PC-9 (cell line): ENCODE measurements at regions not wholly inside any gene's neighbourhood (a gene's known extent, or its start where the extent isn't known, plus 50 kb on each side); places are given as distances from the start of the nearest gene placed in this dataset.
A peak's percentile ranks its signal among the peaks of the same experiment; 100 is the strongest.

Experiments
- BruUV-seq: library from RNA; stranded (reverse); fragments of 400-500 nt; replicated peaks from 2 replicates; lab custom pipeline; 2021; lab: Mats Ljungman, UMichigan
- CTCF ChIA-PET: fragments of 300-600 bp; sonication (Branson Sonifier 250); formaldehyde crosslinking; loops from one replicate; lab custom pipeline; 2022; ENCODE audit warnings: antibody characterized with exemption; lab: Charles Lee
- POLR2A ChIA-PET: fragments of 300-600 bp; sonication (Branson Sonifier 250); formaldehyde crosslinking; loops from one replicate; lab custom pipeline; 2022; ENCODE audit warnings: antibody characterized with exemption; ENCODE audit not compliant: unreplicated experiment; lab: Charles Lee
- DNase-seq, 2 experiments: peaks; one replicate each; pipeline versions ENCODE4 v3.0.0 to v3.0.0-alpha.2; 2015 to 2022; ENCODE audit warnings: mixed read lengths in 1 of 2
- H2AFZ ChIP-seq: fragments of 200-600 bp; sonication (generic); 2 replicates; pipeline ENCODE4 v1.8.1; 2017; ENCODE audit warnings: antibody characterized with exemption
- H3F3A ChIP-seq: fragments of 200-600 bp; sonication (generic); 2 replicates; pipeline ENCODE4 v1.8.1; 2017; ENCODE audit warnings: antibody characterized with exemption, mild to moderate bottlenecking, low read depth; ENCODE audit not compliant: insufficient read depth
- H3K27ac ChIP-seq: fragments of 200-600 bp; sonication (generic); 2 replicates; pipeline ENCODE4 v1.6.1; 2016; ENCODE audit warnings: mixed run types
- H3K27me3 ChIP-seq: fragments of 200-600 bp; sonication (generic); 2 replicates; pipeline ENCODE4 v1.6.1; 2016; ENCODE audit warnings: low read depth, mixed run types; ENCODE audit not compliant: insufficient read depth
- H3K36me3 ChIP-seq: fragments of 200-600 bp; sonication (generic); 2 replicates; pipeline ENCODE4 v1.6.1; 2016; ENCODE audit warnings: low read depth, mixed run types
- H3K4me1 ChIP-seq: fragments of 200-600 bp; sonication (generic); replicated peaks from 2 replicates; pipeline ENCODE4 v1.6.1; 2016; ENCODE audit warnings: mixed run types; ENCODE audit not compliant: insufficient read depth
- H3K4me2 ChIP-seq: fragments of 200-600 bp; sonication (generic); 2 replicates; pipeline ENCODE4 v1.6.1; 2017; ENCODE audit warnings: mixed run types
- H3K4me3 ChIP-seq: fragments of 200-600 bp; sonication (generic); 2 replicates; pipeline ENCODE4 v1.6.1; 2016; ENCODE audit warnings: mixed run types
- H3K79me2 ChIP-seq: fragments of 200-600 bp; sonication (generic); 2 replicates; pipeline ENCODE4 v1.6.1; 2017; ENCODE audit warnings: low read depth, mixed run types
- H3K9me2 ChIP-seq: fragments of 200-600 bp; sonication (generic); 2 replicates; pipeline ENCODE4 v1.8.1; 2017; ENCODE audit warnings: mild to moderate bottlenecking; ENCODE audit not compliant: insufficient read depth
- H3K9me3 ChIP-seq: fragments of 200-600 bp; sonication (generic); 2 replicates; pipeline ENCODE4 v1.8.1; 2016; ENCODE audit warnings: low read depth; ENCODE audit not compliant: insufficient read depth
- H4K20me1 ChIP-seq: fragments of 200-600 bp; sonication (generic); 2 replicates; pipeline ENCODE4 v1.8.1; 2017; ENCODE audit not compliant: insufficient read depth
- CTCF ChIP-seq: fragments of 200-600 bp; sonication (generic); conservative IDR thresholded peaks from 2 replicates; pipeline ENCODE4 v1.6.1; 2017; ENCODE audit warnings: mixed run types, antibody characterized with exemption, mild to moderate bottlenecking, moderate library complexity
- EZH2 ChIP-seq: fragments of 200-600 bp; sonication (generic); IDR thresholded peaks from 2 replicates; pipeline ENCODE4 v1.8.0; 2017; ENCODE audit warnings: antibody characterized with exemption, low read depth
- intact Hi-C: fragments of 100-400 bp; cut with micrococcal nuclease; formaldehyde crosslinking; loops from one replicate; pipeline ENCODE4 v1.10.0; 2022; ENCODE audit not compliant: unreplicated experiment

GRCh38 chrX:13470685-13470977 lies 98.8 kb upstream of the EGFL6 start:
- no TSS peak for BruUV-seq
- no peaks in the 10 kb centered on the region for H3K36me3 ChIP-seq
- DNase-seq: no peak
- ChIA-PET POLR2A (no interaction called here), CTCF (no interaction called here)
- H4K20me1 ChIP-seq: no peaks in the 10 kb centered on the region
- H3K9me2 ChIP-seq: no peaks in the 10 kb centered on the region
- H3K27ac ChIP-seq: peak overlapping the region; percentile 47
- no peak overlapping the region for H3K4me2 ChIP-seq
- no peak overlapping the region for H3K4me3 ChIP-seq
- H3K27me3 ChIP-seq: no peaks in the 10 kb centered on the region
- no peaks in the 10 kb centered on the region for H3K9me3 ChIP-seq
- no peak overlapping the region for H2AFZ ChIP-seq
- no peaks in the 10 kb centered on the region for H3F3A ChIP-seq
- H3K4me1 ChIP-seq: peaks cover 5% of the 10 kb centered on the region; the same call in 1 of the 2 replicates
- H3K79me2 ChIP-seq: no peaks in the 10 kb centered on the region
- TF ChIP-seq EZH2 (no peak), CTCF (no peak)
- intact Hi-C loops: no loop called here

- H3K27ac ChIP-seq: peak overlapping the region; percentile 47
- no TSS peak for BruUV-seq
- H2AFZ ChIP-seq: no peak overlapping the region
- no peak overlapping the region for H3K4me3 ChIP-seq
- no peak overlapping the region for H3K4me2 ChIP-seq
- H3F3A ChIP-seq: no peaks in the 10 kb centered on the region
- H3K9me2 ChIP-seq: no peaks in the 10 kb centered on the region
- ChIA-PET CTCF (no interaction called here), POLR2A (no interaction called here)
- H4K20me1 ChIP-seq: no peaks in the 10 kb centered on the region
- peaks cover 5% of the 10 kb centered on the region; the same call in 1 of the 2 replicates for H3K4me1 ChIP-seq
- peak in 1 of 2 experiments; percentile 62 for DNase-seq
- no peaks in the 10 kb centered on the region for H3K79me2 ChIP-seq
- no peaks in the 10 kb centered on the region for H3K9me3 ChIP-seq
- intact Hi-C loops: no loop called here
- no peaks in the 10 kb centered on the region for H3K36me3 ChIP-seq
- no peak for TF ChIP-seq CTCF
- TF ChIP-seq EZH2: no peak
- H3K27me3 ChIP-seq: no peaks in the 10 kb centered on the region
These were observed 99.3 kb upstream of the EGFL6 start for GRCh38 chrX:13469963-13470684.

GRCh38 chrX:13468096-13468495 lies 101.3 kb upstream of the EGFL6 start:
- H3F3A ChIP-seq: no peaks in the 10 kb centered on the region
- H3K4me3 ChIP-seq: no peak overlapping the region
- ChIA-PET CTCF (no interaction called here), POLR2A (no interaction called here)
- TF ChIP-seq EZH2 (no peak), CTCF (no peak)
- no peaks in the 10 kb centered on the region for H3K79me2 ChIP-seq
- no peak overlapping the region for H2AFZ ChIP-seq
- no TSS peak for BruUV-seq
- H3K27me3 ChIP-seq: no peaks in the 10 kb centered on the region
- no peak overlapping the region for H3K27ac ChIP-seq
- intact Hi-C loops: no loop called here
- H3K4me1 ChIP-seq: peaks cover 5% of the 10 kb centered on the region; the same call in 1 of the 2 replicates
- H3K4me2 ChIP-seq: no peak overlapping the region
- H3K9me2 ChIP-seq: no peaks in the 10 kb centered on the region
- no peak for DNase-seq
- peaks cover 3% of the 10 kb centered on the region; the same call in 1 of the 2 replicates for H3K9me3 ChIP-seq
- H3K36me3 ChIP-seq: no peaks in the 10 kb centered on the region
- no peaks in the 10 kb centered on the region for H4K20me1 ChIP-seq
